ENCODE measurements at regions not wholly inside any gene's neighbourhood (a gene's known extent, or its start where the extent isn't known, plus 50 kb on each side); places are given as distances from the start of the nearest gene placed in this dataset.

DNA sequence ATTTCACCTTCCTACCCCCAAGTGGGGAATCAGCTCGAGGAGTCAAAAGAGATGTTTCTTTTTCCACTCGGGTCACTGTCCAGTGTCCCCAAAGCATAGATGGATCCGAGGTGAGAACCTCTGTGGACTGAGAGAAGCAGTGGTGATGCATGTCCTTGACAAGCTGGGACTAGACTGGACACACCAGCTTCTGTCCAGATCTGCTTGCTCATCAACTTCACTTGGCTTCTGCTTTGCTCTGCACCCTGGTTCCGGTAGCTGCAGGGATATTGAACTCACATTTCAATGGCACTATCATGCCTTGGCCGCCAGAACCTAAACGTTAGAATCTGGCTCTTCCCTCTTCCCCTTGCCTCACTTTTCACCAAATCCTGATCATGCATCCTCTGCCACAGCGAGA lies 50.3 kb upstream of the CXCL12 start:
- H3K79me2 ChIP-seq (ENCODE audit: insufficient read depth, low read length) = no peaks in the 10 kb centered on the region
- H4K20me1 ChIP-seq (ENCODE audit: insufficient read depth) = no peaks in the 10 kb centered on the region
- CTCF ChIA-PET = no interaction called here
- RAD21 ChIA-PET (ENCODE audit: low non-redundant PET in 1 of 2, low total read pairs in 2 of 2, uncharacterized antibody in 2 of 2, unreplicated experiment in 2 of 2) = no interaction called here
- H3K27ac ChIP-seq (ENCODE audit: low read depth, low read length) = no peak overlapping the region
- intact Hi-C loops (cut with micrococcal nuclease) = no loop called here
- H3K4me3 ChIP-seq (replicated peaks in 1 of 2; ENCODE audit: low read depth in 1 of 2, low read length in 2 of 2) = no peak overlapping the region
- no TSS peak for BruUV-seq (replicated peaks)
- TF ChIP-seq EGR1 (IDR thresholded peaks at IDR 0.05; ENCODE audit: low read depth) (no peak), ZNF274 (IDR thresholded peaks at IDR 0.05; ENCODE audit: low read depth, low read length) (no peak), SIN3A (IDR thresholded peaks at IDR 0.05; ENCODE audit: low read depth) (no peak), CBX3 (IDR thresholded peaks at IDR 0.05; ENCODE audit: low read depth) (no peak), EZH2 (IDR thresholded peaks at IDR 0.05) (no peak), REST (IDR thresholded peaks at IDR 0.05; ENCODE audit: low read depth) (no peak), RAD21 (IDR thresholded peaks at IDR 0.05; ENCODE audit: low read depth) (no peak)
- TF ChIP-seq, protein P1, sequence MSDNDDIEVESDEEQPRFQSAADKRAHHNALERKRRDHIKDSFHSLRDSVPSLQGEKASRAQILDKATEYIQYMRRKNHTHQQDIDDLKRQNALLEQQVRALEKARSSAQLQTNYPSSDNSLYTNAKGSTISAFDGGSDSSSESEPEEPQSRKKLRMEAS (IDR thresholded peaks at IDR 0.05) = no peak
- no peak overlapping the region for H3K4me2 ChIP-seq (ENCODE audit: low read length)
- H2AFZ ChIP-seq (ENCODE audit: low read depth, low read length, poor library complexity, severe bottlenecking) = no peak overlapping the region
- H3K27me3 ChIP-seq (ENCODE audit: insufficient read depth, low read length) = no peaks in the 10 kb centered on the region; the same call in 1 of the 2 replicates
- no peaks in the 10 kb centered on the region for H3K9me2 ChIP-seq (ENCODE audit: insufficient read depth)
- DNase-seq (ENCODE audit: low read depth, low spot score) (no peak), ATAC-seq (no peak)
- no peak overlapping the region for H3K9ac ChIP-seq (ENCODE audit: low read length)
- POLR2A ChIA-PET = no interaction called here
- H3K9me3 ChIP-seq (ENCODE audit: control insufficient read depth in 1 of 2, insufficient read depth in 1 of 2, low read depth in 1 of 2, low read length in 2 of 2) = no peaks in the 10 kb centered on the region
- H3K36me3 ChIP-seq (ENCODE audit: control insufficient read depth in 1 of 2, insufficient read depth in 2 of 2, low read length in 2 of 2) = no peaks in the 10 kb centered on the region
- no peaks in the 10 kb centered on the region for H3K4me1 ChIP-seq (ENCODE audit: control insufficient read depth in 1 of 2, insufficient read depth in 2 of 2, low read length in 2 of 2)

All from HCT116 (cell line).